DMS114 treated with DMSO at 0.1 percent for 48 hours (cell line): ENCODE measurements at regions not wholly inside any gene's neighbourhood (a gene's known extent, or its start where the extent isn't known, plus 50 kb on each side); places are given as distances from the start of the nearest gene placed in this dataset.
"Not testable (repeated sequence)": the region's sequence is repeated elsewhere in the genome, so short reads cannot be mapped to it uniquely, and the experiment has no call there.

Experiments
- DNase-seq: peaks from one replicate; lab custom pipeline; 2025; ENCODE audit not compliant: unreplicated experiment; lab: John Stamatoyannopoulos, UW

DNA sequence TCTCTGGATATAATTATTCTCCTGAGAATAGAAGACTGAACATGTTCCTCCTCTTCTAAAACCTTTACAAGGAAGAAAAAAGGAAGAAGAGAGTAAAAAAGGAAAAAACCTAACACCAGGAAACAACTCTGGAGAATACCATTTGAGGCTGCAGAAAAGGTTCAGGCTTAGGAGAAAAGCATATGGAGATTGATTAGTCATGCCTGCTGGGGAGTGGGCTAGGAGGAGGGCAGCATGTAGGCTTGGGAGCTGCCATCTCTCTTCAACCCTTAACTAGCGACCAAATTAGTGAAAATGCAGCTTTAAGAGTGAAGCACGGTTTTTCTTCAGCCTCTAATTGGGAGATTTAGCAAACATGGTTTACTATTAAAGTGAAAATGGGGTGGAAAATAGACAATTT, 273.0 kb upstream of the CRY1 start:
- no peak for DNase-seq

GRCh38 chr12:107368586-107368985, 275.2 kb upstream of the CRY1 start:
- DNase-seq: no peak

DNA sequence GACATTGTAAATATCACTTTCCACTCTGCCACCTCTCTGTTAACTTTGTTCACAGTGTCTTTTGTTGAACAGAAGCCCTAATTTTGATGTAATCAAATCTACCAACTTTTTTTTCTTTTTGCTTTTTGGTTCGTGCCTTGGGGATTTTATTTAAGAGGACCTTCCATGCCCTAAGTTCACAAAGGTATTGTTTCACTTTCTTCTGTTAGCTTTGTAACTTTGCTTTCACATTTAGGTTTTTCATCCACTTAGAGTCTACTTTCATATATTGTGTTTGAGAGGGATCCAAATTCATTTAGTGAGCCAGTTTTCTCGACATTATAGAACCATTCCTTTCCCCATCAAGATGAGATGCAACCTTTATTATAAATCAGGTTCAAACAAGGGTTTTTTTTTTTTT, 275.7 kb upstream of the CRY1 start:
- no peak for DNase-seq

GRCh38 chr12:107369679-107370078, 276.3 kb upstream of the CRY1 start:
- no peak for DNase-seq

DNA sequence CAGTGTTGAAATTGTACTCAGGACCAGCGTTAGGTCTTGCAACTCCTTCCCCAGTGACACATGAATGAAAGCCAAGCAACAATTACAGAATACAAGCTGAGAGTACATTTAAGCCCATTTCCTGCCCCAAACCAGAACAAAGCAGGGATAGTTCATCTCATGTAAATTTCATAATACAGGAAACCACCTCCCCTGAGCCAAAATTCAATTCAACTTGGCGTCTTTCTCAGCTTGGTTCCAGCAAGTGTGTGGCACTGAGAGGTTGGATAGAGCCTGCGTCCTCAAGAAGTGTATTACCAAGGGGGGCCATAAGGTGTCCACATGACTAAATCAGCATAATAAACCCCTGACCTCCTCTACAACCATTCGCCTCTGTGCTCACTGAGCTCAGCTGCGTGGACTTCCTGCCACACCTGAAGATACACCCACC, 278.9 kb upstream of the CRY1 start:
- no peak for DNase-seq

DNA sequence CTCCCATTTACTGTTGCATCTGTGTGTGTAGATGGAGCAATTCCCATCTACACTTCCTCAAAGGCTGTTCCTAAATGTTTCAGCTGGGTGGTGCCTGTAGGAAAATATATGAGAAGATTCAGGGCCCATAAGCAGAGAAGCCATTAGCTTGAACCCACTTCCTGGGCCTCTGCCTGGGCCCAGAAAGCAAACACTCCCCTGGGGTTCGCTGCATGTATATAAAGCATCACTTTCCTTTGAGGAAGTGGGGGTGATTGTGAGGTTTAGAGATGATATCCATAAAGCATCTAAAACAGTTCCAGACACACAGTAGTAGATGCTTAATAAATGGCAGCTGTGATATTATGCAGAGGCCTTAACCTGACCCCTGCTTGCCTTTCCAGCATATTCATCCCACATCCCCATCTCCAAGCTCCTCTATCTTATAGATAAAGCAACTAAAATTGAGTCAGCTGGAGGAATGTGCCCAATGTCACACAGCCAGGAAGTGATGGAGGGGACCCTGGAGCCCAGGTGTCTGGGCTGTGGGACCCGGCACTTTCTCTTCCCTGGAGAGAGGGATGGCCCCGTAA, 280.0 kb upstream of the CRY1 start:
- DNase-seq: no peak

DNA sequence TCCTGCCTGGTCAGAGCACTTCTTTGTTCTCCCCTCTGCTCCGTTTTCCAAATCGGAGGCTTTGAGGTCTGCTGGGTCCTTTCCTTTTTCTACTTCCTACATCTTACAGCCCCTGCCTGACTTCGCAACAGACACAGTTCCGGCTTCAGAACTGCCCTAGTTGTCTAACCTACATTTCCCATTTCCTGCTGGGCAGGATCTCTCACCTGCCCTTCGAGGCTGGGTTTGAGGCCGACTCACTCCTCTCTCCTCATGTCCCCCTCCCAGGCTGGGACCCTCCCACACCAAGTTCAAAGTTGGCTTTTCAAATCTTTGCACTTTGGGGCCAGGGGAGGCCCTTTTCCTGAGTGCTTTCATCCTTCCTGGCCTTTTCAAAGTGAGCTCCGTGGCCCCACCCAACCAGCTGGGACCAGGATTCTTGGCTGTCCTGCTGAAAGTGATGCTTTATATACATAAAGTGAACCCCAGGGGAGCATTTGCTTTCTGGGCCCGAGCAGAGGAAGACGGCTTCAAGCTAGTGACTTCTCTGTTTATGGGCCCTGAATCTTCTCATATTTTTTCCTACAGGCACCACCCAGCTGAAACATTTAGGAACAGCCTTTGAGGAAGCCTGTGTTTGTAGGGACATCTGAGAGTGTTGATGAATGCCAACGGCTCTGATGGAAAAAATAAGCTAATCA, 281.0 kb upstream of the CRY1 start:
- DNase-seq: no peak

GRCh38 chr12:107375231-107375630, 281.9 kb upstream of the CRY1 start:
- no peak for DNase-seq

- no peak for DNase-seq
Measured at GRCh38 chr12:107377596-107378385, 284.4 kb upstream of the CRY1 start.

DNA sequence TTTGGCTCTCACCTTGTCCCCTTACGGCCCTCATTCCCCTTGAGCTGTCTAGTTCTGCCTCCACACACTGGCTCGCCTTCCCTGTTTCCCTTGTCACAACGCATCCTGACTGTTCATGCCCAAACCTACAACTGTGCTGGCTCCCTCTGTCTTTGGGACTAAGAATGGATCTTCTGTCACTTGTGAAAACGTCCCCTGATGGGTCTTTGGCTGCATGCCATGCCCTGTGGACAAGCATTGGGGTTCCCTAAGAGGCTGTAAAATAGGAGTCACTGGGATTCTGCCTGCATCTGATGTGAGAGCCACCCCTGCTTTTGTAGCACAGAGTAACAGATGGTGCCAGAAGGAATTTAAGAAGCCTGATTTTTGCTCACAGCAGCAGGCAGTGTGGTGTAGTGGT, 285.3 kb upstream of the CRY1 start:
- no peak for DNase-seq

GRCh38 chr12:107379142-107379851, 285.9 kb upstream of the CRY1 start:
- not testable (repeated sequence) for DNase-seq

GRCh38 chr12:107379852-107380567, 286.7 kb upstream of the CRY1 start:
- no peak for DNase-seq

DNA sequence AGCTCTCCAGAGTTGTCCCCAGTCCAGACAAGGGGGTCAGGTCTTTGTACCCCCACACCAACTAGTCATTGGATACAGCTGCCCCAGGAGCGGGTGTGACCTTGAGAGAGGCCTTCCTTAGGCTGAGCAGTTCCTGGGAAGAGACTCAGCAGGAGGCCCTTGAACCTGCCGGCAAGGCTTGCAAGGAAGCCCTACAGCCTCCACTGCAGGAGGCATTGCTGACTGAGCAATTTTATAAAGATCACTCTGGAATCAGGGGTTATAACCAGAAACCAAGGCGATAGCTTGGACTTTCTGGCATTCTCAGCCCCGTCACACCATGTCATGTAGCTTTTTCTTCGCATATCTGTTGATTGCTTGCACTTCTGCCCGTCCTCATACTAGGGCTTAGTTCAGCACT, 291.3 kb upstream of the CRY1 start:
- DNase-seq: no peak

- DNase-seq: no peak
Measured at GRCh38 chr12:107385509-107385908, 292.2 kb upstream of the CRY1 start.

- no peak for DNase-seq
Measured at GRCh38 chr12:107386569-107386968, 293.2 kb upstream of the CRY1 start.

- no peak for DNase-seq
Measured at GRCh38 chr12:107388263-107388662, 294.9 kb upstream of the CRY1 start.

GRCh38 chr12:107390414-107390813, 295.2 kb upstream of the PWP1 start:
- DNase-seq: no peak

DNA sequence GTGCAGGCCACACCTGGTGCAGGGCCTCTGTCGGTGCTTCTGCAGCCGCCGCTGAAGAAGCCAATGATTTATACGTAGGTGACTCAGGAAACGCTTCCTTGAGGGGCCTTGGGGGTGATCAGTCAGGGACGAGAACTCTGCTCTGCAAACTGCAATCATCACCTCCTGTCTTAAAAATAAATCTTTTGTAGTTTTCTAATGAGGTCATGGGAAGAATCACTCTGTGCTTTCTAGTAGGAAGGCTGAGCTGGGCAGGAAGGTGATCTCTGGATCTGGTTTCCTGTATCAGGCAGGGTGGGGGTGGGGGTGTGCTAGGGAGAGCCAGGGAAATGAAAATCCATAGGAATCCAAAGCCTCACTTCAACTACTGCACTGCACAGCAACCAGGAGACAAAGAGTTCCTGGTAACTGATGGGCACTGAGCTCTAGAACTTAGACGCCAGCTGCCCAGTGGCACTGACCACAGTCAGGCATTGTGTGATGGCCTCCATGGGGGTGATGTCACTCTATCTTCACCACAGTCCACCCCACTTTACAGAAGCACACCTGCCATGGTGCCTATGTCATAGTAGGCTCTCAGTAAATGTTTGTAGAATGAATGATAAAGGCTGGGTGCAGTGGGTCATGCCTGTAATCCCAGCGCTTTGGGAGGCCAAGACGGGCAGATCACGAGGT, 292.4 kb upstream of the PWP1 start:
- no peak for DNase-seq

DNA sequence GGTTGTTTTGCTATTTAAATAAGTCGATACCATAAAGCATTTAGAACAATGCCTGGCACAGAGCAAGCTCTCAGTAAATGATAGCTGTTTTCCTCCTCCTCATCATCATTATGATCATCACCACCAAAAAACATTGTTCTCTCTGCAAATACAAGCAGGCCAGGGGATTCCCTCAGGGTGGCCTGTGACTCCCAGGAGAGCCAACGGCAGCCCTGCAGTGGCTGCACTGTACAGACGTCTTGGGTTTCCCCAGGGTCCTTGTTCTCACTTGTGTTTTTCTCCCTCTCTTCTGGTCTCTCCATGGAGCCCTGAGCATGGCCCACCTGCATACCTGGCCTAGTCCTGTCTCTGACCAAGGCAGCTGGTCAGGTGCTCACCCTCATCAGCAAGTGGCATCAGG, 290.9 kb upstream of the PWP1 start:
- DNase-seq: no peak

DNA sequence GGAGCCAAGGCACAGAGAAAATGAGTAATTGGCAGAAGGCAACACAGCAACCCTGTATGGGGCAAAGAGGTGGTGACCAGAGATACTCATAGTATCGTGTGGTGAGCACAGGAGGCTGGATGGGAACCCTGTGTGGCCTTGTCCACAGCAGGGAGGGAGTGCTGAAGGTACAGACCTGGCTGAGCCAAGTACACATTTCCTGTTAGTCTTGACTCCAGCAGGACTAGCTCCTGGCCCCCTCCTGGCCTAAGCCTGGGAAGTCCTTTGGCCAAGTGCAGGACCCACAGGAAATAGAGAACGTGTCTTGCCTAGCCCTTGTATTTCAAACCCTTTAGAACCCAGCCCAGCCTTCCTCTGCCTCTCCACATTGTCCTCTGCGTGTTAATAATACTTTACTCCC, 289.8 kb upstream of the PWP1 start:
- no peak for DNase-seq

DNA sequence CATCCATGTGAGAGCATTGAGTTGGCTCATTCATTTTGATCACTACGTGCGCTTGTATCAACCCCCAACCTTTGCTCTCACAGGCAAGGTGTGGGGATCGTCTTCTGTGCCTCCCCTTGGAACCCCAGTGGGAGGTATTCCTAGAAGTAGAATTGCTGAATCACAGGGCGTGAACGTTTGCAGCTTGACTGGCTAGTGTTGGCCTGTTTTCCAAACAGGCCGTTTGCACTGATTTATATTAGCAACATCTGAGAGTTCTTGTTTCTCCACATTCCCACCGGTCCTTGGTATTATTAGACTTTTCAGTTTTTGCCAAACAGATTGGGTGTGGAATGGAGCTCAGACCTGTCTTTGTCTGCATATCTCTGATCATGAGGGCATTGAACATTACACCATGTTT, 288.6 kb upstream of the PWP1 start:
- no peak for DNase-seq
